Fibroblast of the aortic adventitia (primary cell): ENCODE measurements at regions not wholly inside any gene's neighbourhood (a gene's known extent, or its start where the extent isn't known, plus 50 kb on each side); places are given as distances from the start of the nearest gene placed in this dataset.

ENCODE experiments used
- DNase-seq: peaks from one replicate; pipeline ENCODE4 v3.0.0-alpha.2; 2010; ENCODE audit warnings: low read depth
- H3K4me3 ChIP-seq: 2 replicates; pipeline ENCODE4 v1.5.1; 2011; ENCODE audit warnings: low read depth, mild to moderate bottlenecking, control low read depth, low read length, moderate library complexity
- CTCF ChIP-seq: IDR thresholded peaks from 2 replicates; pipeline ENCODE4 v1.5.1; 2011; ENCODE audit warnings: mild to moderate bottlenecking, low read length, control low read depth, inconsistent platforms; ENCODE audit not compliant: insufficient read depth

- no peak for DNase-seq
- TF ChIP-seq CTCF, result no peak
- H3K4me3 ChIP-seq, result no peak overlapping the region
Measured at GRCh38 chr20:60750909-60751308, 501.2 kb upstream of the CDH4 start.

DNA sequence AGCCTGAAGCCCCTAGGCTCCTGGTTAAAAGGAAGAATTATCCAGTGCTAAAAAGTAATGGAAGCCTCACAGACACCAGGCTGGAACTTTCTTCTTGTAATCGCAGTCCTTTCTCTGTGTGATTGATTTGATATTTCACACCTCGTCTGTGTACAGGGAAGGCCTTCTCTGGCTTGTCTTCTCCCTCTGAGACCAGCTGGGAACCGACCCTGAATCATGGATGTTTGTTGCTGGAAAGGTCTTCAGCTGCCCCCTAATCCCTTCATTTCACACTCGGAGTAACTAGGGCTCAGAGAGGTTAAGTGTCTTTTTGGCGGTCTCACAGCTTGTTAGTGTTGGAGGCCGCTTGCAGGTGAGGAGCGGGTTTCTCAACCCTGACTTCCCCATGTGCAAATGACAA is 500.2 kb upstream of the CDH4 start:
- TF ChIP-seq CTCF, result no peak
- H3K4me3 ChIP-seq, result no peak overlapping the region

DNA sequence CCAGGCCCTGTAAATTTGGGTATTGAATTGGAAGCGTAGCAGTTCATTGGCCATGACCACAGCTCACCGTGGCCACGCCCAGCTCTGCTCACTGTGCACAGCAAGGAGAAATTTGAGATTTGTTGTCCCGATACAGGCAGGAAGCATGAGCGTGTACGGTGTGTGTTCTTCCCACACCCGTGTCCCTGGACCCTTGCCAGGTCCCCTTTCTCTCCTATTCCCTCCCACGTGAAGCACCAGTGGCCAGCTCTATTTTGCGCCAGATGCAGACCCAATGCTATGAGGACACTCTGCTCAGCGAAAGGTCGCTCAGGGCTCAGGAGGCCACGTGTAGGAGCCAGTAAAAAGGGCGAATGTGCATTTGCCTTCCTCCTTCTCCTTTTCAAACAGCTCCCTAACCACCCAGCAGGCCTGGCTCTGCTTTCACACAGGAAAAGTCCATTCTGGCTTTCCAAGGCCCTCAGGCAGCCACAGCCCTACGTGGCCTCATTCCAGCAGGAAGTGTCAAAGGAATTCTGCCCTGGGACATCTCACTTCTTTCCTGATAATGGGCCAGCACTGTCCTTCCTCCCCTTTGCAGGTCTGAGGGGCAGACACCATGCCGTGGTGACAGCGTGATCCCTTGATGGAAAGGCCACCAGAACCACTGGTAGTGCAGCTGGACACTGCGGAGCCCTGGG is 499.2 kb upstream of the CDH4 start:
- no peak for TF ChIP-seq CTCF
- no peak for DNase-seq
- no peak overlapping the region for H3K4me3 ChIP-seq

More for the DNA sequence above, 500.2 kb upstream of the CDH4 start:
- DNase-seq, result no peak

GRCh38 chr20:60754856-60755255 is 497.2 kb upstream of the CDH4 start:
- no peak for DNase-seq
- H3K4me3 ChIP-seq, result no peak overlapping the region
- TF ChIP-seq CTCF, result no peak

DNA sequence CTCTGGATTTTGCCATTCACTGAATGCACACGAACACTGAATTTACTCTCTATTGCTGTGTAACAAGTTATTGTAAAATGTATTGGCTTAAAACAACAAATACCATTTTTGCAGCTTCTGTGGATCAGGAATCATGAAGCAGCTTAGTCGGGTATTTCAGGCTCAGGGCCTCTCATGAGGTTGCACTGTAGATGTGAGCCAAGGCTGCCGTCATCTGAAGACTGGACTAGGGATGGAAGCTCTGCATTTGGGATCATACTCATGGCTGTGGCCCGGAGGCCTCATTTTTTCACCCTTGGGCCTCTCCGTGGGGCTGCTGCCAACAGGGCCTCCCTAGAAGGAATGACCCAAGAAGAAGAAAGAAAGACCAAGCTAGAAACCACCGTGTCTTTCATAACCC is 492.4 kb upstream of the CDH4 start:
- DNase-seq, result no peak
- no peak overlapping the region for H3K4me3 ChIP-seq
- no peak for TF ChIP-seq CTCF

DNA sequence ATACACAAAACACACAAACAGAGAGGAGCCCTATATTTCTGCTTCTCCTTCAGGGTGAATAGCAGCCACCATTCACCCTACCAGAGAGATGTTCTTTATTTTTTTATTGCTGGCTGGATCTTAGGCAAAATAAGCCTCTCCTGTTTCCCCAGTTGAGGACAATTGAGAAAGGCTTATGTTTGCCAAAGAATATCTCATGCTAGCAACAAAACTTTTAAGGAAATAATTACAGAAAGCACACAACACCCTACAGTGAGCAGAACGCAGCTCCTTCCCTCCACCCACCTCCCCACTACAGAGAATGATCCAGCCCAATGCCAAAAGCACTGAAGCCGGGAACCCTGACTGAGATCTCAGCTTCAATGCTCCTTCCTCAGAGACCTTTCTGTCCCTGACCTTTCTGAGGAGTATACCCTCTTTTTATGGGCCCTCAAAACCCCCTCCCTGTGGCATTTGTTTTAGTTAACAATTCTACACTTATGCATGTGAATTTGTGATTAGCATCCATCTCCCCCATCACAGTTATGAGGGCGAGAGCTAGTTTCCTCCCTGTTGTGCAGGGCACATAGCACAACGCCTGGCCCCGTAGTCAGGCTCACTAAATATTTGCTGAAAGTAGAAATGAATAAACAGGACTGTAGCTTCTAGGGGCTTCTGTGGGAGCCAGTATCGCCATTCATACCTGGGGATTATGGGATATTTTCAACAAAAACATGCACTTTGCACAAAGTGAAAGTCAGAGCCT is 491.6 kb upstream of the CDH4 start:
- no peak overlapping the region for H3K4me3 ChIP-seq
- DNase-seq, result no peak
- TF ChIP-seq CTCF, result no peak

DNA sequence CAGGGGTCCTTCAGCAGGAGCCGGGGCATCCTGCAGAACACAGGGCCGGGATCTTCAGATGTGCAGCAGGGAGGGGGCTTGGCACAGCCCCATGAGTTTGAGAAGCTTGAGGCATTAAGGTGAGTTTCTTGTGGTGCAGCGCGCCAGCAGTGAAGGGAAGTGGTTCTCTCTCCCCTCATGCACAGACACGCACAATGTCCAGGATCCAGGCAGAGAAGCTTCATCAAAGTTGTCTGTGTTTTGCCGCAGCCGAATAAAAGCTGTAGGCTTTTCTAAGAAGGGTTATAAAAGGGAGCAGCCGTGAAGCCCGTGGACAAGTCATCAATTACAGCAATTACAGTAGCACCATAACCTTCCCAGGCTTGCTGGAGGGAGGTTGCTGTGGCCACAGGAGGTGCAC is 491.0 kb upstream of the CDH4 start:
- TF ChIP-seq CTCF, result no peak

More for the DNA sequence above, 491.0 kb upstream of the CDH4 start:
- no peak for DNase-seq
- no peak overlapping the region for H3K4me3 ChIP-seq
